IMR-90 (cell line): ENCODE measurements at regions not wholly inside any gene's neighbourhood (a gene's known extent, or its start where the extent isn't known, plus 50 kb on each side); places are given as distances from the start of the nearest gene placed in this dataset.

Source experiments
- ATAC-seq: fragments of 200-7000 bp; cut with Tn5 transposase; 2 replicates; pipeline ENCODE4 v1.9.1; 2020; ENCODE audit warnings: low read depth, mild to moderate bottlenecking, moderate library complexity
- BruUV-seq: library from RNA; stranded (reverse); fragments of 400-500 nt; replicated peaks from 2 replicates; lab custom pipeline; 2021; lab: Mats Ljungman, UMichigan
- CTCF ChIA-PET: fragments of 300-600 bp; formaldehyde crosslinking; extraction: SDS; loops from one replicate; lab custom pipeline; 2021; ENCODE audit warnings: antibody characterized with exemption; lab: Yijun Ruan, JAX
- POLR2A ChIA-PET: fragments of 300-600 bp; sonication (Branson Sonifier 250); formaldehyde crosslinking; loops from one replicate; lab custom pipeline; 2022; ENCODE audit warnings: antibody characterized with exemption; ENCODE audit not compliant: unreplicated experiment; lab: Charles Lee
- DNase-seq: peaks from one replicate; pipeline ENCODE4 v3.0.0; 2013
- H2AFZ ChIP-seq: replicated peaks from 2 replicates; pipeline ENCODE3; 2013; ENCODE audit warnings: low read length, mild to moderate bottlenecking; ENCODE audit not compliant: poor library complexity
- H2AK5ac ChIP-seq: 2 replicates; pipeline ENCODE4 v1.6.1; 2013; ENCODE audit warnings: low read depth, low read length, inconsistent platforms
- H2AK9ac ChIP-seq: replicated peaks from 2 replicates; pipeline ENCODE3; 2013; ENCODE audit warnings: mild to moderate bottlenecking, low read depth, low read length, moderate library complexity; ENCODE audit not compliant: poor library complexity
- H2BK120ac ChIP-seq: 2 replicates; pipeline ENCODE4 v1.6.1; 2013; ENCODE audit warnings: low read depth, low read length, inconsistent platforms
- H2BK15ac ChIP-seq: 3 replicates; pipeline ENCODE4 v1.6.1; 2013; ENCODE audit warnings: low read depth, low read length, inconsistent platforms
- H2BK20ac ChIP-seq: 2 replicates; pipeline ENCODE4 v1.6.1; 2013; ENCODE audit warnings: low read depth, mild to moderate bottlenecking, inconsistent platforms, low read length, moderate library complexity
- H2BK5ac ChIP-seq: 2 replicates; pipeline ENCODE4 v1.6.1; 2013; ENCODE audit warnings: mild to moderate bottlenecking, low read depth, low read length, inconsistent platforms; ENCODE audit not compliant: poor library complexity, severe bottlenecking
- H3K14ac ChIP-seq: replicated peaks from 2 replicates; pipeline ENCODE4 v1.6.1; 2013; ENCODE audit warnings: low read depth, low read length, inconsistent platforms
- H3K18ac ChIP-seq: 2 replicates; pipeline ENCODE4 v1.6.1; 2013; ENCODE audit warnings: low read depth, low read length, control low read depth
- H3K23ac ChIP-seq: 2 replicates; pipeline ENCODE4 v1.6.1; 2013; ENCODE audit warnings: low read depth, low read length, inconsistent platforms
- H3K27ac ChIP-seq: 2 replicates; pipeline ENCODE4 v1.5.1; 2013; ENCODE audit warnings: mild to moderate bottlenecking, control low read depth, low read length; ENCODE audit not compliant: insufficient read depth
- H3K27me3 ChIP-seq: 2 replicates; pipeline ENCODE4 v1.6.1; 2013; ENCODE audit warnings: low read length; ENCODE audit not compliant: control insufficient read depth, insufficient read depth
- H3K36me3 ChIP-seq: 2 replicates; pipeline ENCODE4 v1.6.1; 2013; ENCODE audit warnings: low read length, mixed read lengths; ENCODE audit not compliant: control insufficient read depth, insufficient read depth
- H3K4ac ChIP-seq: 2 replicates; pipeline ENCODE4 v1.6.1; 2013; ENCODE audit warnings: low read depth, low read length, inconsistent platforms
- H3K4me1 ChIP-seq: 2 replicates; pipeline ENCODE4 v1.6.1; 2013; ENCODE audit warnings: low read length, mixed read lengths; ENCODE audit not compliant: control insufficient read depth, insufficient read depth
- H3K4me2 ChIP-seq: 2 replicates; pipeline ENCODE4 v1.6.1; 2013; ENCODE audit warnings: low read depth, mild to moderate bottlenecking, control low read depth, low read length, moderate library complexity
- H3K4me3 ChIP-seq: 2 replicates; pipeline ENCODE4 v1.5.1; 2013; ENCODE audit warnings: low read depth, mild to moderate bottlenecking, control low read depth, low read length, moderate library complexity; ENCODE audit not compliant: insufficient read depth
- H3K56ac ChIP-seq: 2 replicates; pipeline ENCODE4 v1.6.1; 2013; ENCODE audit warnings: low read length, inconsistent platforms; ENCODE audit not compliant: insufficient read depth; ENCODE audit errors: extremely low read depth
- H3K79me1 ChIP-seq, 2 experiments: 2 replicates each; pipeline ENCODE4 v1.6.1; 2013; ENCODE audit warnings: low read length in 2 of 2, inconsistent platforms in 1 of 2, low read depth in 1 of 2
- H3K9ac ChIP-seq: 2 replicates; pipeline ENCODE4 v1.6.1; 2013; ENCODE audit warnings: low read depth, low read length, control low read depth
- H3K9me1 ChIP-seq: 2 replicates; pipeline ENCODE4 v1.6.1; 2013; ENCODE audit warnings: low read length, inconsistent platforms; ENCODE audit not compliant: insufficient read depth
- H3K9me3 ChIP-seq: 2 replicates; pipeline ENCODE4 v1.6.1; 2013; ENCODE audit warnings: low read length; ENCODE audit not compliant: control insufficient read depth, insufficient read depth
- H4K20me1 ChIP-seq: 2 replicates; pipeline ENCODE4 v1.6.1; 2013; ENCODE audit warnings: low read length, inconsistent platforms; ENCODE audit not compliant: insufficient read depth
- H4K5ac ChIP-seq: 2 replicates; pipeline ENCODE4 v1.6.1; 2013; ENCODE audit warnings: mild to moderate bottlenecking, low read depth, low read length, control low read depth
- H4K8ac ChIP-seq, 2 experiments: 2 replicates each; pipeline ENCODE4 v1.6.1; 2013; ENCODE audit warnings: low read depth in 2 of 2, low read length in 2 of 2, control low read depth in 1 of 2, inconsistent platforms in 1 of 2
- H4K91ac ChIP-seq: 2 replicates; pipeline ENCODE4 v1.6.1; 2013; ENCODE audit warnings: low read depth, low read length, inconsistent platforms; ENCODE audit not compliant: insufficient read depth
- BHLHE40 ChIP-seq: fragments of 150-350 bp; IDR thresholded peaks from 2 replicates; pipeline ENCODE4 v1.6.1; 2016; ENCODE audit warnings: mild to moderate bottlenecking, low read depth, low read length
- FOS ChIP-seq: fragments of 150-350 bp; IDR thresholded peaks from 2 replicates; pipeline ENCODE4 v1.6.1; 2016; ENCODE audit warnings: low read depth, low read length
- MXI1 ChIP-seq: IDR thresholded peaks from 2 replicates; pipeline ENCODE4 v1.6.1; 2012; ENCODE audit warnings: low read depth, mild to moderate bottlenecking, low read length, moderate library complexity, borderline replicate concordance
- NFE2L2 ChIP-seq: fragments of 150-350 bp; IDR thresholded peaks from 2 replicates; pipeline ENCODE4 v1.6.1; 2016; ENCODE audit warnings: low read depth, mild to moderate bottlenecking, low read length
- POLR2A ChIP-seq: IDR thresholded peaks from 2 replicates; pipeline ENCODE4 v1.6.1; 2012; ENCODE audit warnings: mild to moderate bottlenecking, low read depth, low read length
- SMC3 ChIP-seq: fragments of 150-350 bp; IDR thresholded peaks from 2 replicates; pipeline ENCODE4 v1.6.1; 2016; ENCODE audit warnings: low read depth, mild to moderate bottlenecking, antibody characterized with exemption, low read length, moderate library complexity
- WGBS, 2 experiments: methylation state at CpG; one replicate each; pipeline versions ENCODE4 v1.1.5 to v1.1.7; 2013; ENCODE audit warnings: missing lambda C conversion rate in 2 of 2; ENCODE audit not compliant: insufficient read length in 1 of 2; ENCODE audit errors: extremely low coverage in 2 of 2; 5-methylcytosine and 5-hydroxymethylcytosine counted together
- dilution Hi-C: fragments of 300-500 bp; cut with HindIII; formaldehyde crosslinking; loops from one replicate; pipeline ENCODE4 v1.14.3; 2018; ENCODE audit warnings: low sequenced_read_pairs; ENCODE audit not compliant: unreplicated experiment
- in situ Hi-C: fragments of 300-500 bp; cut with MboI; formaldehyde crosslinking; loops from 3 replicates; pipeline ENCODE4 v1.14.3; 2019; ENCODE audit warnings: low sequenced_read_pairs, inconsistent platforms, mixed read lengths
- intact Hi-C: fragments of 100-400 bp; cut with micrococcal nuclease; formaldehyde crosslinking; loops from 2 replicates; pipeline ENCODE4 v1.10.0; 2022
- TF ChIP-seq, protein P1 (sequence below): fragments of 150-350 bp; IDR thresholded peaks from 2 replicates; pipeline ENCODE4 v1.6.1; 2017; ENCODE audit warnings: mild to moderate bottlenecking, antibody characterized with exemption, low read length, low read depth

- no peak overlapping the region for H3K4me2 ChIP-seq
- H2BK15ac ChIP-seq: no peak overlapping the region
- no peak for TF ChIP-seq MXI1
- TF ChIP-seq, protein P1, sequence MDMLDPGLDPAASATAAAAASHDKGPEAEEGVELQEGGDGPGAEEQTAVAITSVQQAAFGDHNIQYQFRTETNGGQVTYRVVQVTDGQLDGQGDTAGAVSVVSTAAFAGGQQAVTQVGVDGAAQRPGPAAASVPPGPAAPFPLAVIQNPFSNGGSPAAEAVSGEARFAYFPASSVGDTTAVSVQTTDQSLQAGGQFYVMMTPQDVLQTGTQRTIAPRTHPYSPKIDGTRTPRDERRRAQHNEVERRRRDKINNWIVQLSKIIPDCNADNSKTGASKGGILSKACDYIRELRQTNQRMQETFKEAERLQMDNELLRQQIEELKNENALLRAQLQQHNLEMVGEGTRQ: no peak
- no peak for TF ChIP-seq BHLHE40
- no peak for TF ChIP-seq POLR2A
- TF ChIP-seq FOS: no peak
- no peak for TF ChIP-seq NFE2L2
- no peak for TF ChIP-seq SMC3
- WGBS, 2 experiments: no CpG with 5 or more reads among the region's 2 CpGs
- H3K9ac ChIP-seq: no peak overlapping the region
- H3K18ac ChIP-seq: no peak overlapping the region
- no peak overlapping the region for H3K4me3 ChIP-seq
- CTCF ChIA-PET: no interaction called here
- no peak overlapping the region for H2AK9ac ChIP-seq
- BruUV-seq: no TSS peak
- no peak overlapping the region for H2BK20ac ChIP-seq
- no peak overlapping the region for H3K14ac ChIP-seq
- H4K20me1 ChIP-seq: no peaks in the 10 kb centered on the region
- H3K36me3 ChIP-seq: no peaks in the 10 kb centered on the region
- H3K9me3 ChIP-seq: no peaks in the 10 kb centered on the region
- ATAC-seq (no peak), DNase-seq (no peak)
- no peak overlapping the region for H3K23ac ChIP-seq
- H2BK5ac ChIP-seq: no peak overlapping the region
- no peak overlapping the region for H2AK5ac ChIP-seq
- intact Hi-C loops: no loop called here
- dilution Hi-C loops: no loop called here
- H3K27me3 ChIP-seq: no peaks in the 10 kb centered on the region
- H2AFZ ChIP-seq: no peak overlapping the region
- H3K79me1 ChIP-seq: no peaks in the 10 kb centered on the region
- no peak overlapping the region for H4K5ac ChIP-seq
- H3K27ac ChIP-seq: no peak overlapping the region
- H3K4ac ChIP-seq: no peak overlapping the region
- POLR2A ChIA-PET: no interaction called here
- no peak overlapping the region for H3K56ac ChIP-seq
- H3K4me1 ChIP-seq: no peaks in the 10 kb centered on the region
- H4K91ac ChIP-seq: no peak overlapping the region
- H4K8ac ChIP-seq: no peak overlapping the region
- in situ Hi-C loops: no loop called here
- no peak overlapping the region for H2BK120ac ChIP-seq
- no peaks in the 10 kb centered on the region for H3K9me1 ChIP-seq
Measured at GRCh38 chrX:148424570-148424969, 75.8 kb upstream of the AFF2 start.
